ENCODE measurements at regions not wholly inside any gene's neighbourhood (a gene's known extent, or its start where the extent isn't known, plus 50 kb on each side); places are given as distances from the start of the nearest gene placed in this dataset.

DNA sequence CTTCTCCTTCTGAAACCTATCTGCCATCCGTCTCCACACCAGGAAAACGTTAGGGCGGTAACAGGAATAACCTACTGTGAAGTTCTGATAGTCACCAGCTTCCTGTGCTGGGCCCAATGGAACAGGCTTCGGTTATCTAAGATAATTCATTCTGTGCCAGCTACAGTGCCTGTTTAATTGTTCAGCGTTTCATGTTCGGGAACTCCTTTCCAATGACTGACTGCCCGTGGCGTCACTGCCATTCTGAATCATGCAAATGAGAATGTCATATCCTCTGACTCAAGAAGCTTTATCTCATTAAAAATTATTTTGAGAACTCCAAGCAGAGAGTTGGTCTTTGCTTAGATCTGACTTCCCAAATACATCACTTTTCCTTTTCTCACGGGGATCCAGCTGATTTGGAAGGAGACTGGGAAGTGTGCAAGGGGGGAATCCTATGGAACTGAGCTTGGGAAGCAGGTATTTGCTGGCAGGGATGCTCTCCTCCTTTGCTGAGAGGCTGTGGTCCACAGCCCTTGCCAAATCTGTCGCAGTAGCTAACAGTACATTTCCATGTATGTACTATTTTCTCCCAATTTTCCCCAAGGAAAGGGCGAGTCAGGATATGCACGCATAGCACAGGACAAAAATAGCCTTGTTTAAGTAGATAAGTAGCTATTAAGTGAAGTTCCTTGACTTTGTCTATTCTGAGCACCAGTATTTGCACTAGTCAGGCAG lies 358.7 kb downstream of the LTN1 start:
- no peaks in the 10 kb centered on the region for H3K27me3 ChIP-seq (ENCODE audit: insufficient read depth, low read length)
- H2AFZ ChIP-seq (ENCODE audit: low read length, unreplicated experiment) = peak overlapping the region; percentile 36
- H3K27ac ChIP-seq (ENCODE audit: low read depth, low read length) = peak overlapping the region; percentile 99
- H3K36me3 ChIP-seq (ENCODE audit: insufficient read depth, low read length) = no peaks in the 10 kb centered on the region
- H3K4me3 ChIP-seq (ENCODE audit: low read depth, low read length) = peak overlapping the region; percentile 45
- no peaks in the 10 kb centered on the region for H3K79me2 ChIP-seq (ENCODE audit: control insufficient read depth, insufficient read depth, low read length, unreplicated experiment)
- H3K4me1 ChIP-seq (ENCODE audit: control insufficient read depth, insufficient read depth, low read length, unreplicated experiment) = peaks cover 69% of the 10 kb centered on the region

DNA sequence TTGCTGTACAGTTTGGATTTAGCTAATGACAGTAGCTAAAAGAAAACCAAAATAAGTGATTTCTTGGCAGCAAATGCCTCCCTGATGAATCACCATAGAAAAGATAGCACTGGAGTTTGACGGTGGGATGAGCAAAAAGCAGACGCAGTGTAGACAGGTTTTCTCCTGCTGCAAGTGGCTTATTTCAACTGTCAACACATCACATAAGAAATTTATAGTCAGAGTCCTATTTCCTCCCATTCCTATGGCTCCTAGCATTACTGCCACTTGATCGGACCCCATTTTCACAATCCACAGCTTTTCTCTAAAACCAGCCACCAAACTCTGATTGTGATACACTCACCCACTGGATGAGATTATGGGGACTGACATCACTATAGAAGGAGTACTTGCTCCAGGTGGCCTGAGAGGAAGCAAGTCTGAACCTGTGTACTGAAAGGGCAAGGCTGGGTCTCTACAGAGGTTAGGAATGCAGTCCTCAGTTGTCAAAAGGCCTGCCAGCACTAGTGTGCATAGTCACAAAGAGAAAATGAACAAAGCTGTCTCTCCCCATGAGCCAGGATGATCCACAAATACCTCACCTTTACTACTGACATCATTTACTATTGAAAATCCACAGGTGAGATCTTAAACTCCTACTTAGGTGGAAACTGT lies 359.8 kb downstream of the LTN1 start:
- no peaks in the 10 kb centered on the region for H3K36me3 ChIP-seq (ENCODE audit: insufficient read depth, low read length)
- peak overlapping the region; percentile 99 for H3K27ac ChIP-seq (ENCODE audit: low read depth, low read length)
- no peaks in the 10 kb centered on the region for H3K79me2 ChIP-seq (ENCODE audit: control insufficient read depth, insufficient read depth, low read length, unreplicated experiment)
- no peaks in the 10 kb centered on the region for H3K27me3 ChIP-seq (ENCODE audit: insufficient read depth, low read length)
- H3K4me1 ChIP-seq (ENCODE audit: control insufficient read depth, insufficient read depth, low read length, unreplicated experiment) = peaks cover 67% of the 10 kb centered on the region
- peak overlapping the region; percentile 36 for H2AFZ ChIP-seq (ENCODE audit: low read length, unreplicated experiment)
- peak overlapping the region; percentile 48; the same call in 1 of the 2 replicates for H3K4me3 ChIP-seq (ENCODE audit: low read depth, low read length)

DNA sequence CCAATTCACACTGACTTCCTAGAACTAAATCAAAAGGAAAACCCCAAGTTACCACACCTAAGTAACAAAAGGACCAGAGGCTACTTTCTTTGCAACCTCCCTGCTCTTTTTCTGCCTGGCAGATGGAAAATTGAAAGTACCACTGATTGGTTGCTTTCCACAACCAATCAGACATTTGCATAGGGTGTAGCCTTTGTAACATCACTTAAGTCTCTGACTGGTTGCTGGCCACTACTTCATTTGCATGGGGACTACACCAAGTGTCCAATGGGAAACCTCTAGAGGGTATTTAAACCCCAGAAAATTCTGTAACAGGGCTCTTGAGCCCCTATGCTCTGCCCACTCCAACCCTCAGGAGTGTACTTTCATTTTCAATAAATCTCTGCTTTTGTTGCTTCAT lies 365.0 kb downstream of the LTN1 start:
- Histone ChIP-seq H3K36me3 (ENCODE audit: insufficient read depth, low read length) (no peaks in the 10 kb centered on the region), H3K4me3 (ENCODE audit: low read depth, low read length) (peak overlapping the region; percentile 54; the same call in 1 of the 2 replicates), H3K4me1 (ENCODE audit: control insufficient read depth, insufficient read depth, low read length, unreplicated experiment) (peaks cover 28% of the 10 kb centered on the region), H3K27ac (ENCODE audit: low read depth, low read length) (peak overlapping the region; percentile 47), H2AFZ (ENCODE audit: low read length, unreplicated experiment) (peak overlapping the region; percentile 40), H3K27me3 (ENCODE audit: insufficient read depth, low read length) (no peaks in the 10 kb centered on the region), H3K79me2 (ENCODE audit: control insufficient read depth, insufficient read depth, low read length, unreplicated experiment) (no peaks in the 10 kb centered on the region)

DNA sequence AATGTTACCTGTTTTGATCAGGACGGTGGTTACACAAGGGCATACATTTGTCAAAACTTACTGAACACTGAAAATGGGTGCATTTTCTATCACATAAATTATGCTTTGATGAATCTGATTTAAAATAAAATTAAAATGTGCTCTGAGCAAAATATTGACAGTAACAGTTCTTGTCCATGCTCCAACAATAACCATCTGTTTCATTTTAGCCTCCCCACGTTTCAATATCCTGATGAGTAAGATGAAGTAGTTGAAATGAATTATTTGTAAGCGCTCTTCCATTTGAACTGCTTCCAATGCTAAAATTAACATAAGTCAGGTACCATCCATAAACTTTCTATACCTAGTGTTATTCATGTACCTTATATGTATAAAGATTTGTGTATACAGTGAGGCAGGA lies 365.4 kb downstream of the LTN1 start:
- peak overlapping the region; percentile 54; the same call in 1 of the 2 replicates for H3K4me3 ChIP-seq (ENCODE audit: low read depth, low read length)
- H3K36me3 ChIP-seq (ENCODE audit: insufficient read depth, low read length) = no peaks in the 10 kb centered on the region
- H2AFZ ChIP-seq (ENCODE audit: low read length, unreplicated experiment) = peak overlapping the region; percentile 40
- peak overlapping the region; percentile 47 for H3K27ac ChIP-seq (ENCODE audit: low read depth, low read length)
- H3K79me2 ChIP-seq (ENCODE audit: control insufficient read depth, insufficient read depth, low read length, unreplicated experiment) = no peaks in the 10 kb centered on the region
- H3K27me3 ChIP-seq (ENCODE audit: insufficient read depth, low read length) = no peaks in the 10 kb centered on the region
- peaks cover 24% of the 10 kb centered on the region for H3K4me1 ChIP-seq (ENCODE audit: control insufficient read depth, insufficient read depth, low read length, unreplicated experiment)

DNA sequence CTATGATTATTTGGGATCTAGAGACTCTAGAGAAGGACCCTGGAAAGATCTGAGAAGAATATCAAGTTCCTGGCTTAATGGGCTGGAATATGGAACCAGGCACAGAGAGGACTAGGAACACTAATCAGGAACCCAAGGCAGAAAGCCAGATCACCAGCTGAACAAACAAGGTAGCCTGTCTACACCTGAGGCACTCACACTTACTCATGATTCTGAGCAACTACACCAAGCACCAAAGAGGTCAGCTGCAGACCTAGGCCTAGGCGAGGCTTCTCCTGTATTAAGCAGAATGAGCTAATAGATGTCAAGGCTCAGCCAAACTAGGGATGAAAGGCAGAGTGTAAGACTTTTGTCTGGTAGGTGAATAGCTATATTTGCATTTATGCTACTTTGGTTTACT lies 368.1 kb downstream of the LTN1 start:
- H3K79me2 ChIP-seq (ENCODE audit: control insufficient read depth, insufficient read depth, low read length, unreplicated experiment) = no peaks in the 10 kb centered on the region
- no peaks in the 10 kb centered on the region for H3K27me3 ChIP-seq (ENCODE audit: insufficient read depth, low read length)
- no peak overlapping the region for H3K27ac ChIP-seq (ENCODE audit: low read depth, low read length)
- no peaks in the 10 kb centered on the region for H3K36me3 ChIP-seq (ENCODE audit: insufficient read depth, low read length)
- no peak overlapping the region for H3K4me3 ChIP-seq (ENCODE audit: low read depth, low read length)
- H2AFZ ChIP-seq (ENCODE audit: low read length, unreplicated experiment) = peak overlapping the region; percentile 38
- H3K4me1 ChIP-seq (ENCODE audit: control insufficient read depth, insufficient read depth, low read length, unreplicated experiment) = peaks cover 11% of the 10 kb centered on the region

DNA sequence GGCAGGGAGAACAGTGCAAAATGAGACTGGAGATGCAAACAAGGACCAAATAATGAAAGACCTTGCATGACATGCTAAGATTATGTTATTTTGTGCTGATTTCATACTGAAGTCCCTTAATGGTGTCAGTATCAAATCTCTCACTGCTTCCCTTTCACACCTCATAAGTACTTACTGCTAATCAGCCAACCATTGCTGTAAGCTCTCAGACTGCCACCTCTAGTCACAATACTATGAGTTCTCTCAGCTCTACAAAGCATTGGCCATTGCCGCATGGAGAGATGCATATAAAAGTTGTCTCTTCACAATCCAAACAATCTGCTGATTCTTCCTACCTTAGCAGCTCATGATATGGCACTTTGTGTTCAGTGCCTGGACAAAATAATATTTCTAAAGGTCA lies 375.4 kb downstream of the LTN1 start:
- Histone ChIP-seq H2AFZ (ENCODE audit: low read length, unreplicated experiment) (peak overlapping the region; percentile 14), H3K36me3 (ENCODE audit: insufficient read depth, low read length) (no peaks in the 10 kb centered on the region), H3K4me1 (ENCODE audit: control insufficient read depth, insufficient read depth, low read length, unreplicated experiment) (peaks cover 13% of the 10 kb centered on the region), H3K27ac (ENCODE audit: low read depth, low read length) (no peak overlapping the region), H3K79me2 (ENCODE audit: control insufficient read depth, insufficient read depth, low read length, unreplicated experiment) (no peaks in the 10 kb centered on the region), H3K4me3 (ENCODE audit: low read depth, low read length) (no peak overlapping the region), H3K27me3 (ENCODE audit: insufficient read depth, low read length) (no peaks in the 10 kb centered on the region)

DNA sequence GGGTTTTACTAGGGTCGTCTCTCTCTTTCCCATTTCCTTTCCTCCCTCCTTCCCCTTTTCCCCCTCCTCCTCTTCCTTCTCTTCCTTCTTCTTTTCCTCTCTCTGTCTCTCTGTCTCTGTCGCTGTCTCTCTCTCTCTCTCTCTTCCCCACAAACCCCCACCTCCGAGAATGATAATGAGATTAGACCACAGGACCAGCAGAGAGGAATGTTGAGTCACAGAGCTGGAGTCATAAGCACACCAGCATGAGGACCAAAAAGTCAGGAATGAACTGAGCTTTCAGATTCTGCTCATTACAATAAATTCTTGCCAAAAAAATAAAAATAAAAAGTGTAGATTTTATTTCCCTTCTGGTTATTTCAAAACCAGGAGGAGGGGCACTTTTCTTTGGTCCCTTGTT lies 377.4 kb downstream of the LTN1 start:
- Histone ChIP-seq H2AFZ (ENCODE audit: low read length, unreplicated experiment) (peak overlapping the region; percentile 55), H3K4me3 (ENCODE audit: low read depth, low read length) (no peak overlapping the region), H3K79me2 (ENCODE audit: control insufficient read depth, insufficient read depth, low read length, unreplicated experiment) (no peaks in the 10 kb centered on the region), H3K27me3 (ENCODE audit: insufficient read depth, low read length) (no peaks in the 10 kb centered on the region), H3K27ac (ENCODE audit: low read depth, low read length) (no peak overlapping the region), H3K36me3 (ENCODE audit: insufficient read depth, low read length) (no peaks in the 10 kb centered on the region), H3K4me1 (ENCODE audit: control insufficient read depth, insufficient read depth, low read length, unreplicated experiment) (peaks cover 13% of the 10 kb centered on the region)

DNA sequence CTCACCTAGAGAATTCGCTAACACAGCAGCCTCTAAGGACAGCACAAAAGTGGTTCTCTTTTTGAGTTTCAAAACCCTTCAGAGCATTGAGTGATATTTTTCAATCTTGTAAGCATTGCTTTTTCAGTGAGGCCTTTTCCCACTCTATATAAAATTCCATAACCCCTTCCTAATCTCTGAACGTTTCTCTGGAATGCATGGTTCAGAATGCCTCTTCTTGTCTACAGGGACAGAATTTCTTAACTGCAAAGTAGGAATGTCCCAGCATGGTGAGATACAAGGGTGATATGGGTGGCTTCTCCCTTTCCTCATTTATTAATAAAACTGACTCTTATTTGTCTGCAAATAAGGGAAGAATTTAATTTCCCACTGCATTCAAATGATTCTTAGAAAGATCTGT lies 377.9 kb downstream of the LTN1 start:
- Histone ChIP-seq H3K36me3 (ENCODE audit: insufficient read depth, low read length) (no peaks in the 10 kb centered on the region), H3K4me1 (ENCODE audit: control insufficient read depth, insufficient read depth, low read length, unreplicated experiment) (peaks cover 13% of the 10 kb centered on the region), H3K4me3 (ENCODE audit: low read depth, low read length) (no peak overlapping the region), H3K27ac (ENCODE audit: low read depth, low read length) (no peak overlapping the region), H2AFZ (ENCODE audit: low read length, unreplicated experiment) (peak overlapping the region; percentile 55), H3K79me2 (ENCODE audit: control insufficient read depth, insufficient read depth, low read length, unreplicated experiment) (no peaks in the 10 kb centered on the region), H3K27me3 (ENCODE audit: insufficient read depth, low read length) (no peaks in the 10 kb centered on the region)

DNA sequence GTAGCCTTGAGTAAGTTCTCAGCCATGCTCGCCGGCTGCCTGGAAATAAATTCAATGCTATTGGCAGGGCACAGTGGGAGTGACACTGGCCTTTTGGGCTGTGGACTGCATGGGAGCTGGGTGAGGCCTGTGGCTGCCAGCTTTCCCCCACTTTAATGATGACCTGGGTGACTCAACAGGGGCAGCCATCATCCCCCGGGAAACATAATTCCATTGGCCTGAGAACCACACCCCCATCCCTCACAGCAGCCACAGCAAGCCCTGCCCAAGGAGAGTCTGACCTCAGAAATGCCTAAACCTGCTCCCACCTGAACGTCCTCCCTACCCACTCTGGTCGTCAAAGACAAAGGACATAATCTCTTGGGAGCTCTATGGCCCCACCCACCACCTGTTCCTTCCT lies 384.0 kb downstream of the LTN1 start:
- Histone ChIP-seq H3K79me2 (ENCODE audit: control insufficient read depth, insufficient read depth, low read length, unreplicated experiment) (no peaks in the 10 kb centered on the region), H3K27ac (ENCODE audit: low read depth, low read length) (no peak overlapping the region), H3K4me3 (ENCODE audit: low read depth, low read length) (no peak overlapping the region), H2AFZ (ENCODE audit: low read length, unreplicated experiment) (no peak overlapping the region), H3K36me3 (ENCODE audit: insufficient read depth, low read length) (no peaks in the 10 kb centered on the region), H3K27me3 (ENCODE audit: insufficient read depth, low read length) (no peaks in the 10 kb centered on the region), H3K4me1 (ENCODE audit: control insufficient read depth, insufficient read depth, low read length, unreplicated experiment) (no peaks in the 10 kb centered on the region)

DNA sequence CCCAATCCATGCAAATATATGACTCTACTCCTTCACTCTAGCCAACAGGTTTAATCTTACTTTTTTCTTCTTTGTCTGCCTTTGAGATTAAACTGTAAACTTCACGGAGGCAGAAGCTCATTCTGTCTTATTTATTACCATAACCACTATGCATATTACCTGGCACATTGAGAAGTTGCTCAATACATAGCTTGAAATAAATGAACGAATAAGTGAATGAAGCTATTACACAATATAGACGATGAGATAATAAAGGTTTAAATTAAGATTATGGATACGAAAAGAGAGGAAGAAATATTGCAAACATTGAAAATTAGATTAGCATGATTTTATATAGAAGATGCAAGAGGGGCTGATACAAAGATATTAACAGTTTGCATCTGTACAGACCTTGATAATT lies 385.1 kb downstream of the LTN1 start:
- Histone ChIP-seq H3K4me3 (ENCODE audit: low read depth, low read length) (no peak overlapping the region), H3K79me2 (ENCODE audit: control insufficient read depth, insufficient read depth, low read length, unreplicated experiment) (no peaks in the 10 kb centered on the region), H2AFZ (ENCODE audit: low read length, unreplicated experiment) (no peak overlapping the region), H3K36me3 (ENCODE audit: insufficient read depth, low read length) (no peaks in the 10 kb centered on the region), H3K27ac (ENCODE audit: low read depth, low read length) (no peak overlapping the region), H3K4me1 (ENCODE audit: control insufficient read depth, insufficient read depth, low read length, unreplicated experiment) (no peaks in the 10 kb centered on the region), H3K27me3 (ENCODE audit: insufficient read depth, low read length) (no peaks in the 10 kb centered on the region)

DNA sequence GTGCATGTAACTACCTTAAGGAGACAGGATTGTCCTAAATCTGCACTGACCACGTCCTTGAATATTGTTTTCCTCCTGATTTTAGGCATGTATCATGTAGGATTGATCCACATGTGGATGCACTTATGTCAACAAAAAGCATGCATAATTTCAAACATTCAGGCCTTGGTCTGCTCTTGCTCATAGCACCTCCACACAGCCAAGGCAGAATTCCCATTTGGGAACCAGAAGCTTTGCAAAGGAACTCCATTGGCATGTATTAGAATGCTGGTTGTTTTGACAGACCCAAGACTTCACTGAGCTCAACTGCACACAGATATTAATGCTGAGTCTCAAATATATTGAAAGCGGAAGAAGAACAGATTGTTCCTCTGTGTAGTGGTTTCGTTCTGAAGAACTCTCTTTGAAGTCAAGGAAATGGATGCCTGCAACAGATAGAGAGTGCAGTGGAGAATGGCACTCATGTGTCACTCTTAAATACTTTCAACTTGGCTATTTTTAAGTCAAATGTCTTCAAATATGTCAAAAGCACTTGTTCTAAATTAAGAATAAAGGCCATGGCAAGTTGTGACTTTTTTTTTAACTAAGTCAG lies 387.6 kb downstream of the LTN1 start:
- Histone ChIP-seq H3K27me3 (ENCODE audit: insufficient read depth, low read length) (no peaks in the 10 kb centered on the region), H3K27ac (ENCODE audit: low read depth, low read length) (no peak overlapping the region), H3K4me1 (ENCODE audit: control insufficient read depth, insufficient read depth, low read length, unreplicated experiment) (no peaks in the 10 kb centered on the region), H2AFZ (ENCODE audit: low read length, unreplicated experiment) (no peak overlapping the region), H3K79me2 (ENCODE audit: control insufficient read depth, insufficient read depth, low read length, unreplicated experiment) (no peaks in the 10 kb centered on the region), H3K36me3 (ENCODE audit: insufficient read depth, low read length) (no peaks in the 10 kb centered on the region), H3K4me3 (ENCODE audit: low read depth, low read length) (no peak overlapping the region)
